ENCODE measurements at regions not wholly inside any gene's neighbourhood (a gene's known extent, or its start where the extent isn't known, plus 50 kb on each side); places are given as distances from the start of the nearest gene placed in this dataset.

DNA sequence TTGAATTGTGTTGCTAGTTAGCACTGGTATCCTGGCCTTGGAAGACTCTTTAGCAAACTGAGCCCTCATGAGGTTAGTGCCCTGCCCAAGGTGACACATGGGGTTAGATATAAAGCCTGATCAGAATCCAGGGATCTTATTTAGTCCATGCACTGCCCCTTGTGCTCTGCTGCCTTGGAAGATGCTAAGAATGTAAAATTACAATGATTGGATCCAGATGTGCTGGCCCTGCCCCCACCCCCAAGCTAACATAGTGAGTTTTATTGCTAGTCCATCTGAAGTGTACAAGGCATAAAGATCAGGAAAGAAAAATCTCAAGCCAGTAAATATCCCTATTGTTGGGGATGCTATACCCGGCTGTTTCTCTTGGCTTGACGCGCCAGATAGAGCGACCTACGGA lies 248.1 kb upstream of the C2CD4B start:
- TF ChIP-seq, protein P1, sequence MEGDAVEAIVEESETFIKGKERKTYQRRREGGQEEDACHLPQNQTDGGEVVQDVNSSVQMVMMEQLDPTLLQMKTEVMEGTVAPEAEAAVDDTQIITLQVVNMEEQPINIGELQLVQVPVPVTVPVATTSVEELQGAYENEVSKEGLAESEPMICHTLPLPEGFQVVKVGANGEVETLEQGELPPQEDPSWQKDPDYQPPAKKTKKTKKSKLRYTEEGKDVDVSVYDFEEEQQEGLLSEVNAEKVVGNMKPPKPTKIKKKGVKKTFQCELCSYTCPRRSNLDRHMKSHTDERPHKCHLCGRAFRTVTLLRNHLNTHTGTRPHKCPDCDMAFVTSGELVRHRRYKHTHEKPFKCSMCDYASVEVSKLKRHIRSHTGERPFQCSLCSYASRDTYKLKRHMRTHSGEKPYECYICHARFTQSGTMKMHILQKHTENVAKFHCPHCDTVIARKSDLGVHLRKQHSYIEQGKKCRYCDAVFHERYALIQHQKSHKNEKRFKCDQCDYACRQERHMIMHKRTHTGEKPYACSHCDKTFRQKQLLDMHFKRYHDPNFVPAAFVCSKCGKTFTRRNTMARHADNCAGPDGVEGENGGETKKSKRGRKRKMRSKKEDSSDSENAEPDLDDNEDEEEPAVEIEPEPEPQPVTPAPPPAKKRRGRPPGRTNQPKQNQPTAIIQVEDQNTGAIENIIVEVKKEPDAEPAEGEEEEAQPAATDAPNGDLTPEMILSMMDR (IDR thresholded peaks at IDR 0.05), result no peak
- TF ChIP-seq, protein P2, sequence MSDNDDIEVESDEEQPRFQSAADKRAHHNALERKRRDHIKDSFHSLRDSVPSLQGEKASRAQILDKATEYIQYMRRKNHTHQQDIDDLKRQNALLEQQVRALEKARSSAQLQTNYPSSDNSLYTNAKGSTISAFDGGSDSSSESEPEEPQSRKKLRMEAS (CRISPR knock-in tag; IDR thresholded peaks at IDR 0.05), result no peak
- TF ChIP-seq ESRRA (CRISPR knock-in tag; IDR thresholded peaks at IDR 0.05; ENCODE audit: borderline replicate concordance), result no peak
